H1 (cell line): ENCODE measurements at regions not wholly inside any gene's neighbourhood (a gene's known extent, or its start where the extent isn't known, plus 50 kb on each side); places are given as distances from the start of the nearest gene placed in this dataset.

ENCODE experiments used
- CTCF ChIA-PET: fragments of 300-600 bp; sonication (Branson Sonifier 250); formaldehyde crosslinking; loops from one replicate; lab custom pipeline; 2021; ENCODE audit not compliant: partially characterized antibody; lab: Charles Lee
- POLR2A ChIA-PET: fragments of 300-600 bp; sonication (Branson Sonifier 250); formaldehyde crosslinking; loops from one replicate; lab custom pipeline; 2021; ENCODE audit warnings: inconsistent platforms; ENCODE audit not compliant: partially characterized antibody; lab: Charles Lee
- DNase-seq, 2 experiments: peaks; one replicate each; pipeline versions ENCODE4 v3.0.0 to v3.0.0-alpha.2; 2010 to 2022; ENCODE audit warnings: low spot score in 2 of 2, low read depth in 1 of 2, mixed read lengths in 1 of 2
- FAIRE-seq: peaks from 2 replicates; lab custom pipeline; 2011; peaks lifted over from hg19 to GRCh38; lab: Jason Lieb, UNC
- H2AFZ ChIP-seq: 2 replicates; pipeline ENCODE4 v1.8.1; 2012; ENCODE audit warnings: low read length, inconsistent platforms
- H2AK5ac ChIP-seq: 2 replicates; pipeline ENCODE4 v1.6.1; 2013; ENCODE audit warnings: low read depth, low read length
- H2BK120ac ChIP-seq: replicated peaks from 2 replicates; pipeline ENCODE3; 2013; ENCODE audit warnings: low read depth, low read length, inconsistent platforms
- H2BK12ac ChIP-seq: 2 replicates; pipeline ENCODE4 v1.6.1; 2013; ENCODE audit warnings: low read depth, low read length
- H2BK15ac ChIP-seq: 2 replicates; pipeline ENCODE4 v1.6.1; 2013; ENCODE audit warnings: low read length
- H2BK20ac ChIP-seq: 2 replicates; pipeline ENCODE4 v1.6.1; 2013; ENCODE audit warnings: low read length
- H2BK5ac ChIP-seq: 2 replicates; pipeline ENCODE4 v1.6.1; 2013; ENCODE audit warnings: low read depth, low read length
- H3K14ac ChIP-seq: 2 replicates; pipeline ENCODE4 v1.6.1; 2013; ENCODE audit warnings: inconsistent platforms; ENCODE audit not compliant: insufficient read length
- H3K18ac ChIP-seq: 2 replicates; pipeline ENCODE4 v1.6.1; 2013; ENCODE audit warnings: low read length; ENCODE audit errors: extremely low read depth
- H3K23ac ChIP-seq: 2 replicates; pipeline ENCODE4 v1.6.1; 2013; ENCODE audit warnings: inconsistent platforms; ENCODE audit not compliant: insufficient read length
- H3K23me2 ChIP-seq: 2 replicates; pipeline ENCODE4 v1.6.1; 2013; ENCODE audit warnings: low read depth, low read length
- H3K27ac ChIP-seq: 2 replicates; pipeline ENCODE4 v1.6.1; 2011; ENCODE audit warnings: low read depth, low read length, inconsistent platforms
- H3K27me3 ChIP-seq, 4 experiments: replicated peaks in 1 of 4; 1 replicate in 1 of 4; 2 replicates in 3 of 4; pipeline versions ENCODE4 v1.6.1 to v1.8.1; 2011 to 2013; ENCODE audit warnings: low read length in 3 of 4, mild to moderate bottlenecking in 3 of 4, inconsistent platforms in 2 of 4, mixed read lengths in 2 of 4, moderate library complexity in 1 of 4; ENCODE audit not compliant: control insufficient read depth in 3 of 4, insufficient read depth in 3 of 4; ENCODE audit errors: extremely low read depth in 1 of 4
- H3K36me3 ChIP-seq, 4 experiments: 2 replicates each; pipeline versions ENCODE4 v1.6.1 to v1.8.1; 2011 to 2013; ENCODE audit warnings: mild to moderate bottlenecking in 4 of 4, low read length in 3 of 4, moderate library complexity in 2 of 4, control low read depth in 1 of 4, inconsistent platforms in 1 of 4; ENCODE audit not compliant: insufficient read depth in 4 of 4, control insufficient read depth in 2 of 4
- H3K4ac ChIP-seq: replicated peaks from 2 replicates; pipeline ENCODE3; 2013; ENCODE audit warnings: low read length, low read depth, mixed read lengths, inconsistent platforms; ENCODE audit not compliant: insufficient read length
- H3K4me1 ChIP-seq, 4 experiments: replicated peaks in 1 of 4; 1 replicate in 1 of 4; 2 replicates in 3 of 4; pipeline versions ENCODE4 v1.6.1 to v1.8.1; 2011 to 2013; ENCODE audit warnings: low read length in 3 of 4, inconsistent platforms in 2 of 4, mixed read lengths in 1 of 4; ENCODE audit not compliant: insufficient read depth in 4 of 4, control insufficient read depth in 3 of 4
- H3K4me2 ChIP-seq, 2 experiments: 2 replicates each; pipeline versions ENCODE4 v1.6.1 to v1.8.1; 2011 to 2013; ENCODE audit warnings: low read depth in 2 of 2, low read length in 2 of 2, control low read depth in 1 of 2, inconsistent platforms in 1 of 2, mild to moderate bottlenecking in 1 of 2; ENCODE audit not compliant: insufficient read depth in 1 of 2
- H3K4me3 ChIP-seq, 4 experiments: fragments of 200-600, 300-600 bp in 1 of 4; sonication (generic), shearing (Covaris generic), sonication (Bioruptor Twin) in 1 of 4; 2 replicates each; pipeline versions ENCODE4 v1.5.1 to v1.8.1; 2011 to 2016; ENCODE audit warnings: low read length in 4 of 4, low read depth in 3 of 4, control low read depth in 2 of 4, inconsistent platforms in 2 of 4, mild to moderate bottlenecking in 2 of 4, mixed read lengths in 1 of 4, moderate library complexity in 1 of 4; ENCODE audit not compliant: insufficient read depth in 2 of 4; ENCODE audit errors: extremely low read depth in 1 of 4
- H3K56ac ChIP-seq: replicated peaks from 2 replicates; pipeline ENCODE3; 2013; ENCODE audit warnings: low read depth, mild to moderate bottlenecking, mixed read lengths, low read length, inconsistent platforms; ENCODE audit not compliant: insufficient read length
- H3K79me1 ChIP-seq: 2 replicates; pipeline ENCODE4 v1.6.1; 2013; ENCODE audit warnings: low read depth, low read length, control low read depth
- H3K79me2 ChIP-seq, 2 experiments: 2 replicates each; pipeline versions ENCODE4 v1.6.1 to v1.8.1; 2012 to 2013; ENCODE audit warnings: low read length in 2 of 2, mild to moderate bottlenecking in 2 of 2, inconsistent platforms in 1 of 2; ENCODE audit not compliant: insufficient read depth in 2 of 2, control insufficient read depth in 1 of 2
- H3K9ac ChIP-seq, 4 experiments: replicated peaks in 1 of 4; 1 replicate in 1 of 4; 2 replicates in 3 of 4; pipeline versions ENCODE4 v1.6.1 to v1.8.1; 2011 to 2013; ENCODE audit warnings: low read depth in 3 of 4, low read length in 3 of 4, control low read depth in 2 of 4, mild to moderate bottlenecking in 2 of 4, moderate library complexity in 2 of 4, inconsistent platforms in 1 of 4; ENCODE audit errors: extremely low read depth in 1 of 4
- H3K9me3 ChIP-seq, 2 experiments: 2 replicates each; pipeline versions ENCODE4 v1.6.1 to v1.8.1; 2012 to 2013; ENCODE audit warnings: mild to moderate bottlenecking in 2 of 2, moderate library complexity in 2 of 2, control low read depth in 1 of 2, inconsistent platforms in 1 of 2, low read depth in 1 of 2, low read length in 1 of 2, mixed read lengths in 1 of 2; ENCODE audit not compliant: insufficient read depth in 2 of 2
- H4K20me1 ChIP-seq, 2 experiments: replicated peaks in 1 of 2; 2 replicates each; pipeline versions ENCODE3 to v1.8.1; 2011 to 2013; ENCODE audit warnings: inconsistent platforms in 2 of 2, low read length in 2 of 2, mild to moderate bottlenecking in 1 of 2; ENCODE audit not compliant: insufficient read depth in 2 of 2, control insufficient read depth in 1 of 2
- H4K5ac ChIP-seq: 2 replicates; pipeline ENCODE4 v1.6.1; 2013; ENCODE audit warnings: low read length, low read depth, mixed read lengths, inconsistent platforms; ENCODE audit not compliant: insufficient read length
- H4K8ac ChIP-seq: 2 replicates; pipeline ENCODE4 v1.8.0; 2013; ENCODE audit warnings: mild to moderate bottlenecking, moderate library complexity, low read length, inconsistent platforms; ENCODE audit not compliant: insufficient read depth; ENCODE audit errors: extremely low read depth
- H4K91ac ChIP-seq: replicated peaks from 2 replicates; pipeline ENCODE3; 2013; ENCODE audit warnings: low read length, mixed read lengths, inconsistent platforms; ENCODE audit not compliant: insufficient read length
- CEBPB ChIP-seq: IDR thresholded peaks from 2 replicates; pipeline ENCODE4 v1.6.1; 2012; ENCODE audit warnings: low read depth, low read length
- POU5F1 ChIP-seq: IDR thresholded peaks from 2 replicates; pipeline ENCODE4 v1.6.1; 2011; ENCODE audit warnings: low read depth, mild to moderate bottlenecking, low read length, moderate library complexity
- WGBS, 2 experiments: shearing (Covaris generic) in 1 of 2; methylation state at CpG; one replicate each; pipeline versions ENCODE4 v1.1.6 to v1.1.7; 2013 to 2015; ENCODE audit warnings: low lambda C conversion rate in 2 of 2, mixed read lengths in 2 of 2, inconsistent platforms in 1 of 2, low coverage in 1 of 2, missing lambda C conversion rate in 1 of 2; ENCODE audit not compliant: insufficient replicate concordance in 2 of 2, insufficient coverage in 1 of 2, insufficient read length in 1 of 2; ENCODE audit errors: extremely low coverage in 1 of 2, missing lambda C conversion rate in 1 of 2; 5-methylcytosine and 5-hydroxymethylcytosine counted together

GRCh38 chr5:39608024-39608423 is 183.2 kb upstream of the DAB2 start:
- H3K4me1 ChIP-seq: no peaks in the 10 kb centered on the region
- no peak overlapping the region for H3K4me3 ChIP-seq
- no peak overlapping the region for H4K8ac ChIP-seq
- no peaks in the 10 kb centered on the region for H3K23me2 ChIP-seq
- H2BK120ac ChIP-seq: no peak overlapping the region
- no peak overlapping the region for H4K91ac ChIP-seq
- no peaks in the 10 kb centered on the region for H3K27me3 ChIP-seq
- H2BK5ac ChIP-seq: no peak overlapping the region
- no peaks in the 10 kb centered on the region for H3K36me3 ChIP-seq
- DNase-seq (no peak), FAIRE-seq (no peak)
- H3K9ac ChIP-seq: no peak overlapping the region
- H4K5ac ChIP-seq: no peak overlapping the region
- H2AFZ ChIP-seq: no peak overlapping the region
- H2BK12ac ChIP-seq: no peak overlapping the region
- H4K20me1 ChIP-seq: no peaks in the 10 kb centered on the region
- TF ChIP-seq POU5F1: no peak
- peak; percentile 92 for TF ChIP-seq CEBPB
- H2BK15ac ChIP-seq: no peak overlapping the region
- H2AK5ac ChIP-seq: no peak overlapping the region
- H3K9me3 ChIP-seq: no peaks in the 10 kb centered on the region
- H3K79me2 ChIP-seq: no peaks in the 10 kb centered on the region
- no peak overlapping the region for H3K56ac ChIP-seq
- no peak overlapping the region for H3K4me2 ChIP-seq
- ChIA-PET POLR2A (no interaction called here), CTCF (interaction anchor here (0.6 to 1.9 kb wide), 2 partner anchors 9 to 343 kb away, joined by 3 to 7 read pairs; no protein-coding TSS in a partner anchor)
- no peak overlapping the region for H3K14ac ChIP-seq
- no peak overlapping the region for H3K4ac ChIP-seq
- H2BK20ac ChIP-seq: no peak overlapping the region
- 95 to 100% methylated on average over 1 to 5 of the region's 5 CpGs for WGBS, 2 experiments
- H3K18ac ChIP-seq: no peak overlapping the region
- no peak overlapping the region for H3K23ac ChIP-seq
- no peaks in the 10 kb centered on the region for H3K79me1 ChIP-seq
- H3K27ac ChIP-seq: no peak overlapping the region
